Spinal cord (tissue), 9 donors: ENCODE measurements at regions not wholly inside any gene's neighbourhood (a gene's known extent, or its start where the extent isn't known, plus 50 kb on each side); places are given as distances from the start of the nearest gene placed in this dataset.

ENCODE experiments used
- DNase-seq, 6 donors: peaks; one replicate each; pipeline versions ENCODE4 v3.0.0 to v3.0.0-alpha.2; 2013 to 2015; ENCODE audit warnings: low spot score in 6 of 6, low read depth in 4 of 6
- H3K27ac ChIP-seq: one replicate; pipeline ENCODE4 v1.5.1; 2013; ENCODE audit warnings: low read depth, low read length, control low read depth
- H3K27me3 ChIP-seq: one replicate; pipeline ENCODE4 v1.6.1; 2013; ENCODE audit warnings: low read length; ENCODE audit not compliant: control insufficient read depth, insufficient read depth
- H3K36me3 ChIP-seq: one replicate; pipeline ENCODE4 v1.6.1; 2013; ENCODE audit warnings: low read length; ENCODE audit not compliant: control insufficient read depth, insufficient read depth
- H3K4me1 ChIP-seq: one replicate; pipeline ENCODE4 v1.6.1; 2013; ENCODE audit warnings: low read length; ENCODE audit not compliant: control insufficient read depth, insufficient read depth
- H3K4me3 ChIP-seq: one replicate; pipeline ENCODE4 v1.5.1; 2013; ENCODE audit warnings: low read depth, low read length, control low read depth
- H3K9me3 ChIP-seq: one replicate; pipeline ENCODE4 v1.6.1; 2013; ENCODE audit warnings: low read length; ENCODE audit not compliant: control insufficient read depth, insufficient read depth
- WGBS: methylation state at CpG from one replicate; pipeline ENCODE4 v1.1.5; 2013; ENCODE audit warnings: missing lambda C conversion rate; ENCODE audit not compliant: insufficient coverage; 5-methylcytosine and 5-hydroxymethylcytosine counted together
- donor health status: healthy.

DNA sequence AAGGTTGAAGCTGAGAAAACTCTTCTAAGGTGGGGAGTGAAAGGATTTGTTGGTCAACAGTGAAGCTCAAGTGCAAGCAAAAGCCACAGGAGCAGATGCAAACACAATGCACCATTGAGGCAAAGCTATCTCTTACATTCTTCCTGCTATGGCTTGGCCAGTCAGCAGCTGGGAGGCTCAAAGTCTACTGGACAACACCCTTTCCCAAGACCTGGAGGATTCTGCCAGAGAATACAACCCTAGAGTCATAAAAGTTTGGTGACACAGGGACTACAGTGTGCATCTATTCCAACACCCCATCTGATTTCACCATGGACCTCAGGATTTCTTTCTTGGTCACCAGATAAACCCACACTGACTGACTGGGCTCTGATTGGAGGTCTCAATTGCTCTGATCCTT lies 342.0 kb downstream of the HRH4 start:
- DNase-seq = no peak
- Histone ChIP-seq H3K27me3 (no peaks in the 10 kb centered on the region), H3K27ac (no peak overlapping the region), H3K36me3 (no peaks in the 10 kb centered on the region), H3K9me3 (no peaks in the 10 kb centered on the region), H3K4me1 (no peaks in the 10 kb centered on the region), H3K4me3 (no peak overlapping the region)

DNA sequence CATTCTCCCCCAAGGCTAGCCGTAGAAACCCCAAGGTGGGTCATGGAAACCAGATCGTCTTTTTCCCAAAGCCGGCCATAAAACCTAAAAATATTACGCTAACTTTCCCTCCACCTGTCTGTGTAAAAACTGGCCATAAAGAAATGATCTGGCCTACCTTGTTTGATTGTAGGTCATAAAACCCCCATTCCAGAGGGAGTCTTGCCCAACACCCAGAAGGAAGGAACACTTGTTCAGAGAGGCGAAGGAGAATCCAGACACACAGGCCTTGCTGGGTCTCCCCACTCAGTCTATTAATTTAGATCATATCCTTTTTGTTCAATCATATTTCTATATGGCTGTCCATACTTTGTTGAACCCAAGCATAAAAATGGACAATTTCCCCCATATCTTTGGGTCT lies 344.7 kb downstream of the HRH4 start:
- Histone ChIP-seq H3K9me3 (no peaks in the 10 kb centered on the region), H3K4me3 (no peak overlapping the region), H3K36me3 (no peaks in the 10 kb centered on the region), H3K4me1 (no peaks in the 10 kb centered on the region), H3K27ac (no peak overlapping the region), H3K27me3 (no peaks in the 10 kb centered on the region)
- no peak for DNase-seq
- WGBS = 100% methylated on average over 4 of the region's 5 CpGs

DNA sequence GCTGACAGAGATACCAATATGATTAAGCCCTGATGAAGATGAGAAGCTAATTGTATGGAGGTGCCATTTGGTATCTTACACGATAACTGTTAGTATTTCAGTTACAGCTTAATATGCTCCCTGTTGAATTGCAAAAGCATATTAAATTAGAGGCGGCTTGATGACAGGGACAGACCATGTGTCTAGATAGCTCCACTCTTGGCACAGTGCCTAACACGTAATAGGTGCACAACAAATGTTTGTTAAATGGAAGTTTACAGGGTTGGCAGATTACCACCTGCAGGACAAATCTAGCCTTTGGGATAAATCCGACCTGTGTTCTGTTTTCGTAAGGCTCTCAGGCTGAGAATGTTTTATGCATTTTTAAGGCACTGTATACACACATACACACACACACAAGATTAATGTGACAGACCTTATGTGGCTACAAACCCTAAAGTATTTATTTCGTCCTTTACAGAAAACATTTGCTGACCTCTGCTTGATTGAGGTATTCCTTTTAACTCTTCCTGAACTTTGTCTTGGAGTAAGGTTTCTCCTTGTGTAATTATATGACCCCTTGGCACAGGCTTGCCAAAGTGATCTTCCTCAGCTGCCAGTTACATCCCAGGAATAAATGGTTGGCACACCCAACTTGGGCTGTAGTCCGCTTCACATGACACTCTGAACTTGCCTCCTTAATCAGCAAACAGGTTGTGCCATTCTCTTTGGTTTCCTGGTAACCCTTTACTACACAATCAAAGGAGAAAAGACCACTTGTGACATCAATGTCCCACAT lies 348.9 kb downstream of the HRH4 start:
- no peak overlapping the region for H3K27ac ChIP-seq

DNA sequence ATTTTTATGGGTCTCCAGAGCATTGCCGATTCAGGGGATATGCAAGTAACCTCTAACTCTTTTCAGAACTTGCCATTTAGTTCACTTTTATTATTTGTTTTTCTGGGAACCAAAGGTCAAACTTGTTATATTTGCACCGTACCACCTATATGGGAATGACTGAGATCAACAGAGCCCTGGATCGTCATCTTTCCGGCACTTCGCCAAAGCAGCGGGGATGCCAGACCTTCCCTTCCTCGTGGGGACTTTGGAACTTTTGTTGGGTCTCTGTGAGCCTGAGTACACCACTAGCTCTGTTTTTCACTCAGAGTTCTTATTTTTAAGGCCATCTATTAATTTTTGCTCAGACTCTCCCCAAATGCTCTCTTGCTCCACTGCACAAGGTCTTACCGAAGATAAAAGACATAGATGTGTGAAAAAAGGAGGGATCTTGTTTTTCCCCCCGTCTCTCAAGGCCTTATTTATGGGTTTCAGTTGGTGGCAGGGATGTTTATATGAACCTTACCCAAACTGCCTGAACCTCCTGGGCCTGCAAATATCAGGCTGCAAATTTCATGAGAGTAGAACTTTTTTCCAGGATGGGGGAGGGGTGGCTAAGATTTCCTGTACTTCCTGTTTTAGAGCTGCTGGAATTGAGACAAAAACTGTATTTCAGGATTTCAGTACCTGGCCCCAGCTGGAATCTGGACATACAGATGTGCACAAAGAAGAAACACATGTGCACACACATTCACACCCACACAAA lies 350.3 kb downstream of the HRH4 start:
- WGBS = 83% methylated on average over 6 of the region's 9 CpGs
- DNase-seq = no peak
- Histone ChIP-seq H3K4me3 (no peak overlapping the region), H3K9me3 (no peaks in the 10 kb centered on the region), H3K36me3 (no peaks in the 10 kb centered on the region), H3K4me1 (no peaks in the 10 kb centered on the region), H3K27ac (no peak overlapping the region), H3K27me3 (no peaks in the 10 kb centered on the region)

More for the DNA sequence above, 348.9 kb downstream of the HRH4 start:
- Histone ChIP-seq H3K27me3 (no peaks in the 10 kb centered on the region), H3K9me3 (no peaks in the 10 kb centered on the region), H3K4me1 (no peaks in the 10 kb centered on the region), H3K4me3 (no peak overlapping the region), H3K36me3 (no peaks in the 10 kb centered on the region)
- DNase-seq = no peak
- 75% methylated on average over 3 of the region's 7 CpGs for WGBS

DNA sequence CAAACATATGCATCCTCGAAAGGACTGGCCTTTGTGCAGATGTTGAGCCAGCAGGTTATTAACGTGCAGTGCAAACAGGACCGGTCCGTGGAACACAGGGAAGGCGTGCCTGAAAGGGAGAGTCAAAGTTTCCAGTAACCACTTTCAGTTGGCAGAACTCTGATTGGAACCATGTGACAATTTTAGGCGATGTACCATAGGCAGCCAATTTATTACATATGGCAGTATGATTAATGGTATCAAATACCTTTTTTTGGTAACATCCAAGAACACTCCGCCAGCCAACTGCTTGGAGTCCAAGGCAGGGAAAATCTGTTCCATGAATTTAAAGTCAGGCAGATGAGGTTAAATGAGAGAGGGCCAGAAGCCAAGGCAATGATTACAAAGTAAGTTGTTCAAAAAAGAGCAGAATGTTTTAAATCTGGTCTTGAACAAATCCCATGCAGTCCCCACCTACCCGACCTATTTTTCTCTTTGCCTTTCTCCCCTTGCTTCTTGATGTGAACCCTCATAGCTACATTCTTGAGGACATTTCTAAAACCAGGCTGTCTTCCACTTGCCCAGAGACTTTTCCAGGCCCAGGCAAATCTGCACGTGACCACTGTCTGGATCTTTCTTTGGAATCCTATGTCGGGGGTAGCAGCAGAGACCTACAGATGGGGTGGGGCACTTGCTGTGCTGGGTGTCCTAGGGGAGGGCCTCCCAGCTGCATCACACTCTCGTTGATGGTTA lies 351.7 kb downstream of the HRH4 start:
- no peaks in the 10 kb centered on the region for H3K27me3 ChIP-seq
- no peaks in the 10 kb centered on the region for H3K36me3 ChIP-seq
- no peak overlapping the region for H3K27ac ChIP-seq
- H3K4me1 ChIP-seq = peaks cover under 1% of the 10 kb centered on the region
- 82% methylated on average over 6 of the region's 11 CpGs for WGBS
- no peaks in the 10 kb centered on the region for H3K9me3 ChIP-seq
- no peak overlapping the region for H3K4me3 ChIP-seq
- peak in 1 of 6 donors; percentile 63 for DNase-seq

DNA sequence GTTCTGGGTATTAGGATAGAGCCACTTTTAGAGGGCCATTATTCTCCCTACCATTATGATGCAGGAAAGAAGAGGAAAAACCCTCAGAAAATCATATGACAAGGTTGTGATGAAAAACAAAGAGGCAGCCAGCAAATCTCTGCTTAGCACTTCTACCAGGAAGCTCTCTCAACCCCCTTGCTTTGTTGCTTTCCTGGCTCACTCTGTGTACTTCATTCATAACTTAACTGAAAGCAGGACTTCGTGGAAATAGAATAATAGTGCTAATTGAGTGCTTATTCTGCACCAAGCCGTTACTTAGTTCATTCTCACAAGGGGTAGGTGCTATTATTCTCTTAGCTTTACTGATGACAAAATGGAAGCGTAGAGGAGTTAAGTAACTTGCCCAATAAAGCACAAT lies 354.1 kb downstream of the HRH4 start:
- no peaks in the 10 kb centered on the region for H3K9me3 ChIP-seq
- no peaks in the 10 kb centered on the region for H3K36me3 ChIP-seq
- no peak overlapping the region for H3K27ac ChIP-seq
- H3K4me1 ChIP-seq = peaks cover 14% of the 10 kb centered on the region
- H3K4me3 ChIP-seq = no peak overlapping the region
- no peaks in the 10 kb centered on the region for H3K27me3 ChIP-seq
- peak in 1 of 6 donors; percentile 37 for DNase-seq
- no CpG with 5 or more reads among the region's 3 CpGs for WGBS

DNA sequence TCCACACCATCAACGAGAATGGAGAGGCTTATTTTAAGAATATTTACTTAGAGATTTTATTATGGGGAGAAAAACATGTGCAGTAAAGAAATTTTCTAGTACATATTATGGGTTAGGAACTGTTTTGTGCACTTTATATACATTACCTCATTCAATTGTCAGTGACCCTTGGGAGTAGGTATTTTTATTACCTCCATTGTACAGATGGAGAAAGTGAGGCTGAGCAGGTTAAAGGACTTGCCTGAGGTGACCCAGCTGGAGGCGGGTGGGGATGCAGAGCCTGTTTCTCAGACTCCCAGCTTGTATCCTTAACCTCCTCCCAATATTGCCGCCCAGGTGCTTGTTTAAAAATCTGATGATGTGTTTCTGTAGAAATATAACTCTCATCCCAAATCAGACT lies 356.7 kb downstream of the HRH4 start:
- no peak for DNase-seq
- H3K27ac ChIP-seq = no peak overlapping the region
- WGBS = no CpG with 5 or more reads among the region's 3 CpGs

DNA sequence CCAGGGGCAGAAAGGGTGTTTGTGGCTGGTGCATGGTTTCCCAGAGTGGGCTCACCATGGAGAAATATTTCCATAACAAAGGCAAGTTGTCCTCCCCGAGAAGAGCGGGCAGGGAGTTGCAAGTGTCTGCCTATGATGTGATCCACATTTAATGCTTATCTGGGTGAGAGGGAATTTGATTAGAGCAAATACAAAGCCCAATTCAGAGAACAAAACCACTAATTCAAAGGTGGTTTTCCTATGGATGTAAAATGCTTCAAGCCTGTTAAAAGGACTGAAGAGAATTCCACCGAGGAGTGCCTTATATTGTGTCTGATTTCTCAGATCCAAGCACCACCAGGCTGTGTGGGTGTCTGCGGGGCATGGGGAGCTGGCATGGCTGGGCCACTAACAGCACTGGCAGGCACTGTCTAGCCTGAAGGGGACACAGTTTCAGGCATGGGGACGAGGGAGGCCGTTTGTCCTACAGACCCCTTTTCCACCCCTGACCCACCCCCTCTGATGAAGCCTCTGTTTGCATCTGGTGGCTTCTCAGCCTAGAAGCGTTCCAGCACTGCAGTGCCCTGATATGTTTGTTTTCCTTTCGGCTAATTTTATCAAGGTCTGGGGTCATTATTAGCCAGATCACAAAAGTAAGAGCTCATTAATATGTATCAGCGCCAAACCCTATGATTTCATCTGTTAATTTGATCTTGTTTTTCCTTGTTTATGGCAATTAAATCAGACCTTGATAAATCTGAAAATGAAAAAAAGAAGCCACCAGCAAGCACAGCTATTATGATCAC lies 357.3 kb downstream of the HRH4 start:
- Histone ChIP-seq H3K4me3 (no peak overlapping the region), H3K36me3 (no peaks in the 10 kb centered on the region), H3K4me1 (peaks cover 14% of the 10 kb centered on the region), H3K9me3 (no peaks in the 10 kb centered on the region), H3K27me3 (no peaks in the 10 kb centered on the region), H3K27ac (no peak overlapping the region)
- 7% methylated on average over 4 of the region's 9 CpGs for WGBS
- DNase-seq = peak in 2 of 6 donors; percentile 34 to 70

More for the DNA sequence above, 356.7 kb downstream of the HRH4 start:
- no peaks in the 10 kb centered on the region for H3K9me3 ChIP-seq
- H3K27me3 ChIP-seq = no peaks in the 10 kb centered on the region
- no peak overlapping the region for H3K4me3 ChIP-seq
- H3K36me3 ChIP-seq = no peaks in the 10 kb centered on the region
- H3K4me1 ChIP-seq = peaks cover 14% of the 10 kb centered on the region

DNA sequence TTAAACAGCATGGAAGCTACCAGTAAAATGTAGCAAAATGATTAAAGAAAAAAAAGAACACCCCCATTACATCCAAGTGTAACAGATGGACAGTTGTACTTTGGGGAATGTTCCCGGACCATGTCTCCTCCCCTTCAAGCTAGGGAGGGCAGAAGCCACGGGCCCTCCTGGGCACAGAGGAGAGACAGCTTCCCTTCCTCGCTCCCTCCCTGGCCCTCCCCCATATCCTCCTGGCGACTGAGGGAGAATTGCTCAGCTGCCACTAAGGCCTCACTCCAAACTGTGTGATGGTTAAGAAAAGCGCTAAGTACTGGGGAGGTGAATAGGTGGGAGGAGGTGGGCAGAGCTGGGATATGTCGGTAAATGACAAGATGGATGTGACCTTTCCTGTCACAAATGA lies 358.0 kb downstream of the HRH4 start:
- no peak overlapping the region for H3K27ac ChIP-seq
- peak in 1 of 6 donors; percentile 40 for DNase-seq
- 52% methylated on average over 2 of the region's 6 CpGs for WGBS

More for the DNA sequence above, 358.0 kb downstream of the HRH4 start:
- Histone ChIP-seq H3K4me3 (no peak overlapping the region), H3K27me3 (no peaks in the 10 kb centered on the region), H3K4me1 (peaks cover 14% of the 10 kb centered on the region), H3K36me3 (no peaks in the 10 kb centered on the region), H3K9me3 (no peaks in the 10 kb centered on the region)
